ENCODE measurements at regions not wholly inside any gene's neighbourhood (a gene's known extent, or its start where the extent isn't known, plus 50 kb on each side); places are given as distances from the start of the nearest gene placed in this dataset.

- Mint-ChIP-seq H3K4me3 (no peak overlapping the region), H3K36me3 (ENCODE audit: insufficient read depth) (no peaks in the 10 kb centered on the region), H3K27me3 (peaks cover 29 to 44% of the 10 kb centered on the region in 2 donors), H3K4me1 (ENCODE audit: low read depth in 2 of 2) (no peaks in the 10 kb centered on the region), H3K27ac (no peak overlapping the region), H3K9me3 (no peaks in the 10 kb centered on the region)
- no peak for DNase-seq
- no peak for ATAC-seq (replicated peaks)
Observed at GRCh38 chr4:10288830-10289537, 168.2 kb downstream of the ZNF518B start.

- ATAC-seq (replicated peaks): no peak
- no peaks in the 10 kb centered on the region for H3K9me3 Mint-ChIP-seq
- no peaks in the 10 kb centered on the region for H3K4me1 Mint-ChIP-seq (ENCODE audit: low read depth in 2 of 2)
Observed at GRCh38 chr4:10285028-10285427, 168.4 kb upstream of the WDR1 start.

GRCh38 chr4:10283761-10284160 lies 167.2 kb upstream of the WDR1 start:
- Mint-ChIP-seq H3K9me3 (no peaks in the 10 kb centered on the region), H3K36me3 (ENCODE audit: insufficient read depth) (no peaks in the 10 kb centered on the region), H3K27me3 (peaks cover 29 to 39% of the 10 kb centered on the region in 2 donors), H3K4me1 (ENCODE audit: low read depth in 2 of 2) (no peaks in the 10 kb centered on the region), H3K27ac (no peak overlapping the region), H3K4me3 (no peak overlapping the region)
- no peak for DNase-seq
- no peak for ATAC-seq (replicated peaks)

More at GRCh38 chr4:10285028-10285427, 168.4 kb upstream of the WDR1 start:
- Mint-ChIP-seq H3K27me3 (peaks cover 26 to 29% of the 10 kb centered on the region in 2 donors), H3K4me3 (no peak overlapping the region), H3K27ac (no peak overlapping the region), H3K36me3 (ENCODE audit: insufficient read depth) (no peaks in the 10 kb centered on the region)
- no peak for DNase-seq

GRCh38 chr4:10281996-10282395 lies 165.4 kb upstream of the WDR1 start:
- DNase-seq (no peak), ATAC-seq (replicated peaks) (no peak)
- Mint-ChIP-seq H3K9me3 (no peaks in the 10 kb centered on the region), H3K27me3 (peaks cover 24 to 56% of the 10 kb centered on the region in 2 donors), H3K4me3 (no peak overlapping the region), H3K27ac (no peak overlapping the region), H3K36me3 (ENCODE audit: insufficient read depth) (no peaks in the 10 kb centered on the region), H3K4me1 (ENCODE audit: low read depth in 2 of 2) (no peaks in the 10 kb centered on the region)

GRCh38 chr4:10279261-10279660 lies 162.7 kb upstream of the WDR1 start:
- H3K27ac Mint-ChIP-seq: no peak overlapping the region
- peaks cover 4 to 66% of the 10 kb centered on the region in 2 donors for H3K27me3 Mint-ChIP-seq

DNA sequence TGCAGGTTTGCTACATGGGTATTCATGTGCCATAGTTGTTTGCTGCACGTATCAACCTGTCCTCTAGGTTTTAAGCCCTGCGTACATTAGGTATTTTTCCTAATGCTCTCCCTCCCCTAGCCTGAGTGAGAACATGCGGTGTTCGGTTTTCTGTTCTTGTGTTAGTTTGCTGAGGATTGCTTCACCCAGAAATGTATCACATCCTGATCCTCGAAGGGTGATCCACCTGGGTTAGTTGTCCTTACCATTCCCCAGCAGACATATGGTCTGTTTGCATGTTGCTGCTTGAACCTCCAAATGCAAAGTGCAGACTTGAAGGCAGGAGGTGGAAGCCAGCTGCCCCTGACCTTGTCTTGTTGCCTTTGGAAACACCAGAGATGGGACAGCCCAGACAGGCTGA lies 161.5 kb upstream of the WDR1 start:
- Mint-ChIP-seq H3K4me1 (ENCODE audit: low read depth in 2 of 2) (no peaks in the 10 kb centered on the region), H3K36me3 (ENCODE audit: insufficient read depth) (no peaks in the 10 kb centered on the region), H3K27ac (no peak overlapping the region), H3K27me3 (peaks cover 0 to 76% of the 10 kb centered on the region in 2 donors), H3K4me3 (no peak overlapping the region), H3K9me3 (no peaks in the 10 kb centered on the region)
- DNase-seq (no peak), ATAC-seq (replicated peaks) (no peak)

More at GRCh38 chr4:10279261-10279660, 162.7 kb upstream of the WDR1 start:
- Mint-ChIP-seq H3K4me3 (no peak overlapping the region), H3K4me1 (ENCODE audit: low read depth in 2 of 2) (no peaks in the 10 kb centered on the region), H3K36me3 (ENCODE audit: insufficient read depth) (no peaks in the 10 kb centered on the region), H3K9me3 (no peaks in the 10 kb centered on the region)
- DNase-seq: no peak
- ATAC-seq (replicated peaks): no peak

DNA sequence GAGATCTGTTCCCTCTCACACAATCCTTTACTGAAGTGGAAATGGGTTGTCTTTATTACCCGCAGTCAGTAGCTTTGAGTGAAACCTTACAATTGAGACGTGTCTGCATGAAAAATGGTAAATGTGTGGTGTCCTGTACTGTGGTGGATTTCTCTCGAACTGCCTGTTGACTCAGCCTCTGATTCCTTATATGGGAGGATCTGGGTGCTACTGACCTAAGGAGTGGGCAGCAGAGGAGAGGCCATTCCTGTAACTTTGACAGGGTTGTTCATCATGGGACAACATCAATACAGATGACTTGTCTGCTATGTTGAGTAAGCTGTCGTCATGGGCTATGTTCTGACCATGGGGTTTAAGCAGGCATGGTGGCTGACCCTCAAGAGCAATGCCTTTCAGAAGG lies 159.6 kb upstream of the WDR1 start:
- Mint-ChIP-seq H3K27me3 (peaks cover 7 to 82% of the 10 kb centered on the region in 2 donors), H3K9me3 (no peaks in the 10 kb centered on the region), H3K36me3 (ENCODE audit: insufficient read depth) (no peaks in the 10 kb centered on the region), H3K4me1 (ENCODE audit: low read depth in 2 of 2) (no peaks in the 10 kb centered on the region), H3K4me3 (no peak overlapping the region), H3K27ac (no peak overlapping the region)
- ATAC-seq (replicated peaks) (no peak), DNase-seq (no peak)

DNA sequence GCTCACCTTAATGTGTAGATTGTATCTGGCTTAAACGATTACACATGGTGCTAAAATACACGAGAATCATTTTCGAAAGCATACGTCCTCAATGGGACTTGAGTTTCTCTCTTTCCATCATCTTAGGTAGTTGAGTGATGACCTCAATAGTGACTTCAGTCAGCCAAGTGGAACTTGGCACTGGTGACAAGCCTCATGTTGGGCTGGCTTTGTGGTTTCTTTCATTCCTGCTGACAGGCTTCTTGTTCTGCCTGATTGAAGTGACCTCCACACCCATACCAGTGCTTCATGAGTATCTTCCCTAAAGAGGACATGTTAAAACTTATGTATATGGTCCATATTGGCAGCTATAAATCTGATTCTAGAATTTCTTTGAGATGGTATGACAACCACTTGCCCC lies 159.1 kb upstream of the WDR1 start:
- Mint-ChIP-seq H3K9me3 (no peaks in the 10 kb centered on the region), H3K27ac (no peak overlapping the region), H3K4me3 (no peak overlapping the region), H3K36me3 (ENCODE audit: insufficient read depth) (no peaks in the 10 kb centered on the region), H3K27me3 (peaks cover 7 to 82% of the 10 kb centered on the region in 2 donors), H3K4me1 (ENCODE audit: low read depth in 2 of 2) (no peaks in the 10 kb centered on the region)
- no peak for ATAC-seq (replicated peaks)
- DNase-seq: no peak

DNA sequence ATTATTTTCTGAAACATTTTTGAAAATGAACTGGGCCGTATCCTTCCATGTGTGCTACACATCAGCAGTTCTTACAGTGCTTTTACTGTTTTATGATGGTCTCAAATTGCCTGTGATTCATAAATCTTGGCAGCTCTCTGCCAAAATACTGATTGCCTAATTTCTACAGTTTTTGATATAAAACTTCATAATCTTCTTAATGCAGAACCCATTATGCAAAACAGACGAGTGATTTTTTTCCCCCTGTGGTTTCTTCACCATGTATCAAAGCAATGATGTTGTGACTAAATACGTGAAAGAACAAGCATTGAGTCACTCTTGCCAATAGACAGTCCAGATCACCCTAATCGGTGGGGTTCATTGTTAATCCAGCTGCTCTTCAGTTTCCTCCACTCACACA lies 156.4 kb upstream of the WDR1 start:
- peaks cover 7 to 80% of the 10 kb centered on the region in 2 donors for H3K27me3 Mint-ChIP-seq
- no peaks in the 10 kb centered on the region for H3K4me1 Mint-ChIP-seq (ENCODE audit: low read depth in 2 of 2)
- no peaks in the 10 kb centered on the region for H3K36me3 Mint-ChIP-seq (ENCODE audit: insufficient read depth)
- no peak overlapping the region for H3K27ac Mint-ChIP-seq
- no peak for ATAC-seq (replicated peaks)
- DNase-seq: no peak
- H3K4me3 Mint-ChIP-seq: no peak overlapping the region
- no peaks in the 10 kb centered on the region for H3K9me3 Mint-ChIP-seq

- Mint-ChIP-seq H3K4me3 (no peak overlapping the region), H3K27ac (no peak overlapping the region), H3K4me1 (ENCODE audit: low read depth in 2 of 2) (no peaks in the 10 kb centered on the region), H3K9me3 (no peaks in the 10 kb centered on the region), H3K36me3 (ENCODE audit: insufficient read depth) (no peaks in the 10 kb centered on the region), H3K27me3 (peaks cover 7 to 76% of the 10 kb centered on the region in 2 donors)
- no peak for ATAC-seq (replicated peaks)
- no peak for DNase-seq
Observed at GRCh38 chr4:10272511-10272910, 155.9 kb upstream of the WDR1 start.

GRCh38 chr4:10267066-10267465 lies 150.5 kb upstream of the WDR1 start:
- peaks cover 6 to 50% of the 10 kb centered on the region in 2 donors for H3K27me3 Mint-ChIP-seq
- H3K4me1 Mint-ChIP-seq (ENCODE audit: low read depth in 2 of 2): no peaks in the 10 kb centered on the region
- H3K9me3 Mint-ChIP-seq: peaks cover 0 to 2% of the 10 kb centered on the region in 2 donors
- ATAC-seq (replicated peaks) (no peak), DNase-seq (no peak)
- no peaks in the 10 kb centered on the region for H3K36me3 Mint-ChIP-seq (ENCODE audit: insufficient read depth)
- no peak overlapping the region for H3K4me3 Mint-ChIP-seq
- no peak overlapping the region for H3K27ac Mint-ChIP-seq

GRCh38 chr4:10260777-10261176 lies 144.2 kb upstream of the WDR1 start:
- no peak overlapping the region for H3K27ac Mint-ChIP-seq
- no peaks in the 10 kb centered on the region for H3K36me3 Mint-ChIP-seq (ENCODE audit: insufficient read depth)
- peaks cover 0 to 2% of the 10 kb centered on the region in 2 donors for H3K9me3 Mint-ChIP-seq
- peaks cover 36 to 70% of the 10 kb centered on the region in 2 donors for H3K27me3 Mint-ChIP-seq
- ATAC-seq (replicated peaks) (no peak), DNase-seq (no peak)
- H3K4me3 Mint-ChIP-seq: no peak overlapping the region
- no peaks in the 10 kb centered on the region for H3K4me1 Mint-ChIP-seq (ENCODE audit: low read depth in 2 of 2)

GRCh38 chr4:10259976-10260375 lies 143.4 kb upstream of the WDR1 start:
- Mint-ChIP-seq H3K4me3 (no peak overlapping the region), H3K9me3 (peaks cover 0 to 2% of the 10 kb centered on the region in 2 donors), H3K36me3 (ENCODE audit: insufficient read depth) (no peaks in the 10 kb centered on the region), H3K4me1 (ENCODE audit: low read depth in 2 of 2) (no peaks in the 10 kb centered on the region), H3K27me3 (peaks cover 41 to 78% of the 10 kb centered on the region in 2 donors), H3K27ac (no peak overlapping the region)
- ATAC-seq (replicated peaks): no peak
- no peak for DNase-seq

GRCh38 chr4:10256203-10256602 lies 139.6 kb upstream of the WDR1 start:
- Mint-ChIP-seq H3K4me1 (ENCODE audit: low read depth in 2 of 2) (no peaks in the 10 kb centered on the region), H3K4me3 (no peak overlapping the region), H3K27me3 (peaks cover 44 to 89% of the 10 kb centered on the region in 2 donors), H3K36me3 (ENCODE audit: insufficient read depth) (no peaks in the 10 kb centered on the region), H3K9me3 (no peaks in the 10 kb centered on the region), H3K27ac (no peak overlapping the region)
- no peak for DNase-seq
- ATAC-seq (replicated peaks): no peak
